HG02852 (cell line): ENCODE measurements at regions not wholly inside any gene's neighbourhood (a gene's known extent, or its start where the extent isn't known, plus 50 kb on each side); places are given as distances from the start of the nearest gene placed in this dataset.

Source experiments
- ATAC-seq: cut with Tn5 transposase; IDR thresholded peaks from one replicate; pipeline ENCODE4 v1.9.1; 2021; ENCODE audit warnings: mild to moderate bottlenecking, moderate library complexity; ENCODE audit not compliant: unreplicated experiment

DNA sequence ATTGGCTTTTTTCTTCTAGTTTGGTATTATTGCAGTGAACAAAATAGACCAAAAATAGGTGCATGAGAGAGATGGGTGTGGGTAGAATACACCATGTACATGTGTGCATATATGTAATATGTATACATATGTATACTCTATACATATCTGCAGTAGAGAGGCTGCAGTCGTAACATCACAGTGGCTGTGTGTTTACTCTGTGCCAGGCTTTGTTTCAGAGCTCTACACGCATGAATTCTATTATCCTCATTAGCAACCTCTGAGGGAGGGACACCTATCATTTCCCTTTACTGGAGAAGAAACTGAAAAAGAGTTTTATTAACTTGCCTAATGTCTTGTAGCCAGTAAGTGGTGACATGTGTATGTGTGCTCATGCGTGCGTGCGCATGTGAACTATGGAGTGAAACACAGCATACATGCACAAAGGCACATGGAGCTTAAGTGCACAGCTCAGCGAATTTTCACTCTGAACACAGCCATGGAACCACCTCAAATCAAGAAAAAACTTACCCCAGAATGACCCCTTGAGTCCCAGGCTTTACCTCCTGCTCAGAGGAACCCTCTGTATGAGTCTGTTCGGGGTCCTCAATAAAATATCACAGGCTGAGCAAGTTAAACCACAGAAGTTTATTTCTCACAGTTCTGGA lies 452.5 kb downstream of the CDH26 start:
- no peak for ATAC-seq

DNA sequence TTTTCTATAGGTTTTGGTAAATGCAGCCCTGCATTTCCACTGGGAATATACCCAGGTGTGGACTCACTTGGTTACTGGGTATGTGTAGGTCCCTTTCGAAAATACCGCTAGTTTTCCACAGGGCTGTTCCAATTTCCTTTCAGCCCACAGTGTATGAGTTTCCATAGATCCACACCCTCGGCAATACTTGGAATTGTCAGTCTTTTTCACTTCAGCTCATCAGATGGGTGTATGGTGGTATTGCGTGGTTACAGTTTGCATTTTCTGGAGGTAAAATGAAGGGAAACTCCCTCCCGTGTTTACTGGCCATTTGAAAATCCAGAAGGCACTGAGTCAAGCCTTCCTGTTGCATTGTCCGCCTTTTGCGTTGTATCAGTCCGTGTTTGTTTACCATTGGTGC lies 453.6 kb downstream of the CDH26 start:
- ATAC-seq = no peak

DNA sequence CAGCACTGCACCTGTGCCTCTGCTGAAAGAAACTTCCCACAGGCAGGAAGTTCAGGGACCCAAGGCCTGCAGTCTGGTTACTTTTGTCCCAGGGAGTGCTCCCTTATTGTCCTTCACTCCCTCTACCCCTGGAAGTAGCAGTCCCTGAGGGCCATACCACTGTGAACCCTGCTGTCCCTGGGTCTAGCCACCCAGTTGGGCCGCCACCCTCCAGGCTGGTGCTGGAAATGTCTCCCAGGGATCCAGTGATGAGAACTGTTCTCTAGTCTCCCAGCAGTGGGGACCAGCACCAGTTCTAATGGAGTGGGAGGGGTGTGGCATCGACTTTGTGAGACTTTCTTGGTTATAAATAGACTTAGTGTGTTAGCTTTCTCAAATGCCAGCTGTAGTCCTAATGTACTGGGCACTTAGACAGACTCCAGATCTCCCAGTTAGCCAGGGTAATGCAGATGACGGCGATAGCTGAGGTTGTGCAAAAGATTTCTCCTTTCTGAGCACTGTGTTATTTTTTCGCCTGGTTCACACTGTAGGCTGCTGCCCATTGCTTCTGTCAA lies 462.5 kb downstream of the CDH26 start:
- no peak for ATAC-seq

DNA sequence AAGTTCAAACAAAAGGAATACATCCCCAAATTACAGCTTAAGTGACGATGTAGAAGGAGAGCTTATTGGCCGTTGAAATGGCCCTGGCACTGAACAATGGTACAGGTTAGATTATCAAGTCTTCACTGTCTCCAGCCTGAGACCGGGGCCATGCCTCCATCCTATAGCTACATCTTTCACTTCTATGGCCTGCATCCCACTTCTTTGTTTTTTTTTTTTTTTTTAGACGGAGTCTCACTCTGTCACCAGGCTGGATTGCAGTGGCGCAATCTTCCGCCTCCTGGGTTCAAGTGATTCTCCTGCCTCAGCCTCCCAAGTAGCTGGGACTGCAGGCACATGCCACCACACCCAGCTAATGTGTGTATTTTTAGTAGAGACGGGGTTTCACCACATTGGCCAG lies 464.6 kb downstream of the CDH26 start:
- ATAC-seq = no peak

DNA sequence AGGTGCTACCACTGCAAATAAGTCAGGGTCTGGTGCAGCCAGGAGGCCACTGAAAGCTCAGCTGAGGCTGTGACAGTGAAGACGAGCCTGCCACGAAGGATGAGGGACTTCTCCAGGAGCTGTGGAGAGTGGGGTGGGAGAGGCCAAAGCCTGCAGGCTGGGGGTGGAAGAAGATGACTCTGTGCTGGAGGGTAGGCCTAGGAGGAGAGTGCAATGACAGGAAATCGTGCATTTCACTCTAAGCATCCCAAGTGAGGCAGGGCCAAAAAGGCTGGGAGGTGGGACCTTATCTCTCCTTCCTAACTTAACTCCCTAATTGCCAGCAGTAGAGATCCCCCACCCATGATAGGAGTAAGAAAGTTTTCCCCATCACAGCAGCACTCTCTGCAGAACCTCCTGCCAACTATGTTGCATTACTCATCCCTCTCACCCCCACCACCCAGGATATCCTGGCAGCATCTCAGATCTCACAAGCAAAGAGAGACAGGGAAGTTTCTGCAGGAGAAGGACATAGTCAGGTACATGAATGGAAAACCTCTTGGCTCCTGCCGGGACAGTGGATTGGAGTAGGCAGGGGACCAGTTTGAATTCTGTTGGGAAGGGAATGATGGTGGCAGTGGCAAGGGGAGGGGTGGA lies 466.2 kb downstream of the CDH26 start:
- no peak for ATAC-seq

DNA sequence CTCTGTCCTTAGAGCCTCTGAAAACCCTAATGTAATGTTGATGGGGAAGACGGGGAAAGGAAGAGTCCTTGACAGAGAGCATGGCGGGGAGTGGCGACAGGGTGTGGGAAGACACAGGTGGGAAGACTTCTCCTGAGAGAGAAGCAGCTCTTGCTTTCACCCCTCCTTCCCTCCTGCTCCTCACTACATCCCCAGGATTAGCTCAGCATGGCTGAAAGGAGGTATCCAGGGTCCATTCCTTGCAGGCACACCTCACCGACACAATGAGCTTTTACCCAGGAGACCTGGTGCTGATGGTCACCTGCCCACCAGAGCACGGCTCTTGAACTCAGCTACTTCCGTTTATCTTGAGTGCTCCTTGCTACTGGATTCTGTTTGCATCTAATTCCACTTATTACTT lies 469.3 kb downstream of the CDH26 start:
- no peak for ATAC-seq

DNA sequence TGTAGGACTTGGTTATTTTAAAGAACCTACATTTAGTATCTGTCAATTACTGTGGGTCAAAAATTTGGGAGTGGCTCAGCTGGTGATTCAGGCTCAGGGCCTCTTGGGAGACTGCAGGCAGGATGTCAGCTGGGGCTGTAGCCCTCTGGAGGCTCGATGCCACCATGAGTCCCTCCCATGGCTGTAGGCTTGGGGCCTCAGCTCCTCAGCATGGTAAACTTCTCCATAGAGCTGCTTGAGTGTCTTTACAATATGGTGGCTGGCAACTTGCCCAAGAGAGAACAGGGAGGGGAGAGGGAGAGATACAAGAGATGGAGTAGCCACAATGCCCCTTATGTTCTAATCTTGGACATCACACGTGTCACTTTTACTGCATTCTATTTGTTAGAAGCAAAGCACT lies 470.4 kb downstream of the CDH26 start:
- no peak for ATAC-seq

DNA sequence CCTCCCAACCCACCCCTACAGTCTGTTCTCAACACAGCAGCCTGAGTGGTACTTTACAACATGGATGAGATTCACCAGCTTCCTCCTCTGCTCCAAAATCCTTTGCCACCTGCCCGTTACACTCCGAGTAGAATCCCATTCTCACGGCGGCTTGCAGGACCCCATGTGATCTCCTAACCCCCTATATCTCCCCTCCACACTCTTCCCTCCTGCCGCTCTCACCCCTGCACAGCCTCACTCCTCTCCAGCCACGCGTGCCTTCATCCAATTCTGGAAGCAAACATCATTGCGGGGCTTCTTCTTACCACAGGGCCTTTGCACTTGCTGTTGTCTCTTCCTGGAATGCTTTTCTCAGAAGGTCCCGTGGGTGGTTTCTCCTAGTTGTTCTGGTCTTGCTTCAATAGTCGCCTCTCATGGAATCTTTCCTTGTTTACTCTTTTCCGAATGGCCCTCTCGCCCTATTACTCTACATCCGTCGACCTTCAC lies 472.3 kb downstream of the CDH26 start:
- no peak for ATAC-seq

DNA sequence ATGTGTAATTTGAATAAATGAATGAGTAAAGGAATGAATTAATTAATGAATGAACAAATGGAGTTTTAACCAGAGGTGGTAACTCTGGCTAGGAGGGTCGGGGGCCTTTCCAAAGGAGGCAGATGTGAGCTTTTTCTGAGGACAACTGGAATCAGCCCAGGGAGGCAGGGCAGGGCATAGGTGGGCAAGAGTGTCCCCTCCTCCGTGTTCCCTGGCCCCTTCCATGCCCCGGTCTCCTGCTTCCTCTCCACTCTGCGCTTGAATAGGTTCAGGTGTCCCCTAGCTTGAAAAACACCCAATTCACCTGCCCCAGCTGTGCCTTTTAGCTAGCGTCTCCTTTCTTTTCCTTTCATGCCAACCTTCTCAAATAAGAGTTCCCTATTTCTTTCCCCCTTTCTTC lies 473.1 kb downstream of the CDH26 start:
- no peak for ATAC-seq

DNA sequence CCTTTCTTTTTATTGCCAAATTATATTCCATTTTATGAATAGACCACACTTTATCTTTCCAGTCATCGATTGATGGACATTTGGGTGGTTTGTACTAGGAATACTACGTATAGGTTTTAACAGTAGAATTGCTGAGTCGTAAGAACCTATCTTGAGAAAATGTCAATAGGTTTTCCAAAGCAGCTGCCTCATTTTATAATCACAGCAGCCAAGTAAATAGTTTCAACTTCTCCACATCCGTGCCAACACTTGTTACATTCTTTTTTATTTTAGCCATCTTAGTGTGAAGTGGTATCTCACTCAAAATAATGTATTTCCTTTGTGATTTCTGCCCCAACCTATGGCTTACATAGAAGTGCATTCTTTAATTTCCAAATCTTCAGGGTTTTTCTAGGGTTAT lies 479.2 kb downstream of the CDH26 start:
- ATAC-seq = no peak

DNA sequence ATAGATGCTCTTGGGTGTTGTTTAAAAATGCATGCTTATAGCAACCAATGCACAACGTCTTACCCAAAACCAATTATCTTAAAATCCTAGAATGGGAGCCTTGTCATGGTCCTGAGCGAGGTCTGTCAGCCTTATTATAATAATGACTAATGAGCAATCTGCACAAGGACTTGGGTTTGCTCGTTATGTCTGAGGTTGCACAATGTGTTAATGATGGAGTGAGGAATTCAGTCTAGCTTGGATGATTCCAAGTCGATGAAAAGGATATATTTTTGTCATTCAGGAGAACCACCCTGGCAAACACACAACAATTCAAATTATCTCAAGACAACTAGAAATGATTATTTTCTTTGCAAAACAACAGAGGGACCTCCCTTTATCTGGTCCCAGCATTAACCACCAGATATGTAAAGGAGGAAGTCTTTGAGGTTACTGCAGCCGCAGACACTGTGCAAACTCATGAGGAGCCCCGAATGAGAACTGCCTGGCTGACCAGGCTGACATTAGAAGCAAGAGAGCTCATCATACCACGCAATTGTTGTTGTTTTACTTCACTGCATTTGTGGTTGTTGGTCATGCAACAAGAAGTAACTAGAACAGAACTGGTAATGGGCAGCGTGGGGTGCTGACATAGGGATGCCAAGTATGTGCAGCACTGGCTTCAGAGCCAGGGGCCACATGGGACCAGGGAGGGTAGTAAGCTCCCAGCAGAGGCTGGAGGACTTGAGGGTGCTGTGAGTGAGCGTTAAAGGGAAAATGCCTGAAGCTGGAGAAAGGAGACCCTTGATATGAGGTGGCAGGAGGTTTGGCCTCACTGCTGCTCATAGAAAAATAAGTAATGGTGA lies 488.3 kb downstream of the CDH26 start:
- no peak for ATAC-seq

DNA sequence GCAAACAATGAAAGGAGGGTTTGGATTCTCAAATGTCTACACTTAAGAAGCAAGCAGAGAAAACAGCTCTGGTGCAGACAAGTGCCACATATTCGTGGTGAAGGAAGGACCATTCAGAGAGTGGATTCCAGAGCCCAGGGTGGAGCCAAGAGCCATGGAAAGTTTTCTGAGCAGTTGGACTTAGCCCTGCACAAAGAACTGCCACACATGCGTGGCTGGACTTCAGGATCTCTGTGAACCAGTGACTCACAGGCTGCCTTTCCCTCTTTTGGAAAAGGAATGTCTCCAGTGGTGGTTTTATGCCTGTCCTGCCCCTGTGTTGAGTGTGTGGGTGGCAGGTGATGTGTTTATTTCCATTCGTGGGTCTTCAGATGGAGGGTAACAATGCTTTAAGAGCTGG lies 489.5 kb downstream of the CDH26 start:
- no peak for ATAC-seq

DNA sequence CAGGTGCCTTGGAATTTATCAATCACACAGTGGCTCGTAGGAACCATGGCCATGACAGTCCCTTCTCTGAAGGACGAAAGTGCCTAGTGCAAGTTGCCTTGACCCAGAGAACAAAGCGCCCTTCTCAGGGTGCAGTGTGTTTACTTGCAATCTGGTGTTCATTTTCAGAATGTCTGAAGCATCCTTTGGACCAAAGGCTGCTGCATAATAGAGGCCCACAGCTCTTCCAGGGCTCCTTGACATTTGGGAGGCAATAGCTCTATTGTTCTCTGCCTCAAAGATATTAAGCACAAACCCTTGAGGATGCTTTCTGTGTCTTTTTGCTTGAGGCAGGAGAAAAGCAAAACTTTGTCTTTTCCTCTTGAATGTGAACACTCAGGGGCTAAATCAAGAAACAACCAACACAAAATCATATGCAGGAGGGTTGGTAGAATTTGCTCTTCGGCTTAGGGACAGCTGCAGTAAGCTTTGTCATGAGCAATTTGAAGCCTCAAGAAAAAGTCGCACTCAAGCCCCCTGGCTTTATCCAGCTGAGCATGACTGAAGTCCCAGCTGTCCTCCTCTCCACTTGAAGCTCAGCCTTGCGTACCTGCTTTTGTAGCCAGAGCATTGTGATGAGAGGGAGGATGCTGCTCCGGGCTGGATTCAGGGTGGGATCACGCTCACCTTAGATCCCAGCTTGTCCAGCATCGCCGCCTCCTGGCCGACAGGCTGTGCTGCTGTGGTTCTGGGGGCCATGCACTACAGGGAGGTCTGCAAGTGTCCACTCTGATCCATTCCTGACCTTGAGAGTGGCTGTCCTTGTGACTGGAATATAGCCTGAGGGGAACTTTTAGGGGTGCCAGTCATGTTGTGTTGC lies 495.4 kb downstream of the CDH26 start:
- no peak for ATAC-seq

DNA sequence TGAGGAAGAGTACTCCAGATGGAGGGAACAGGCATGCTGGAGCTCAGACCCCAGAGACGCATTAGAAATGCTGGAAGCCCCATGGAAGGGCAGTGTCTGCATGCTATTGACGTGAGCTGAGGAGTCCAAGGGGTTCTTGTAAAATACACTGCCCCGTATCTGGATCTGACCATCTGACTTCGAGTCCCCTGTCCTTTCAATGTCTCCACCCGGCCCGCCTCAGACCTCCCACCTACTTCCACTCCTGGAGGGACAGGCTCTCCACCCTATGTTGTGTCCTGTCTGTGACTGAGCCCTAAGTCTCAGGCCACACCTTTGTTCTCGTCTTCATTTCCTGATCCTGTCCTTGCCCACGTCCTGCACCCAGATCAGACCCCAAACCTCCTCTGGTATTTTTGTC lies 496.3 kb downstream of the CDH26 start:
- no peak for ATAC-seq

DNA sequence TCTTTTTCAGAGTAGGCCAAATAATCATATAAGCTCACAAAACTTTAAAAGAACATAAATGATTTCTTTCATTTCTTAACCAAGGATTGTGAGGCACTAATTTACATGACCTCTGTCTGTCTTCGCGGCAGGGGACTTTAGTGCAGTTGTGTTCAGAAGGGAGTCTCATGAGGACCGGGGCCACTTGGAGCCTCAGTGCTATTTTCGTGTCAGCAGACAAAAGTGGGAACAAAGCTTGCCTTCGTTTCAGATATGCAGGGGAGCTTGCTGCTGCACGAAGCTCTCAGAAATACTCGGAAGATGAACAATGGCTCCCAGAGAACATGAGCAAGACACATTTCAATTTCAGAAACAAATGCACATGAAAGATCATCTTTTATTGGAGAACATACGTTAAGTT lies 497.0 kb downstream of the CDH26 start:
- ATAC-seq = no peak

DNA sequence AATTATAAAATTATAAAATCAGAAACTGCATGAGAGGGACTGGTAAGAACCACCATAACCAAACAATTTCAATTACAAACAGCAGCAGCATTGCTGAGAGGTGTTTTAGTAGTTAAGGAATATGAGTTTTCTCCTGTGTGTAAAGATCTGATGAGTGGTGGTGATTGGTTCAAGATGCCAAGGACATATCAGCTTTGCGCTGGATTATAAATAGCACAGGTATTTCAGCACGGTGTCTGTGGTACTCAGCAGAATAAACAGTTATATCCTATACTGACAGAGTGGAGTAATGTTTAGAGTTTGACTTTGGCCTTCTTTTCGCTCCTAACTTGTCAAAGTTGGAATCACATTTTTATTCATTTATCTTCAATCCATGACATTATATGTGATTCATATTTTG lies 501.0 kb downstream of the CDH26 start:
- no peak for ATAC-seq

DNA sequence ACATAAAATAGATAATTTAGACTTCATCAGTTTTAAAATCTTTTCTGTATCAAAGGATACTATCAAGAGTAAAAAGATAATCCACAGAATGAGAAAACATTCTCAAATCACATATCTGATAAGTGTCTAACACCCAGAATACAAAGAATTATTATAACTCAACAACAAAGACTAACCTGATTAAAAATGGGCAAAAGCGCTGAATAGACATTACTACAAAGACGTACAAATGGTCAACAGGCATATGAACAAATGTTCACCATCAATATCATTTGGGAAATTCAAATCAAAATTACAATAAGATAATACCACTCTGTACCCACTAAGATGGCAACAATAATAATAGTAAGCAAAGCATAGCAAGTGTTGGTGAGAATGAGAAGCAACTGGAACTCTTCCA lies 503.8 kb downstream of the CDH26 start:
- ATAC-seq = no peak

DNA sequence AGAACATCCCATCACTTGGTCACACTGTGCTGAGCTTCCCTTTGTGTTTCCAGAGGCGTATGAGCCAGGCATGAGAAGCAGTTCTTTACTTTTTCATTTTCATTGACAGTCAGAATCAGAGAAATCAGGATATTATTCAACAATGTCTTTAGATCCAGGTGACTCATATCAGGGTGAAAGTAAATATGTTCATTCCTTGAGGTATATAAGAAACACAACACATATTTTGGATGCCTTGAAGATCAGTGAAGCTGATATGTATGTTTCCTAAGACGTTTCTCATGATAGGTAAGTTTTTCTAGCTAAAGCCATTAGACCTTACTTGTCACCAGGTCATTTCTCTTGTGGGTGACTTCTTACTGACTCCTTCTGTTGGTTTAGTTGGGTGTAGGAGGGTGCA lies 505.6 kb downstream of the CDH26 start:
- no peak for ATAC-seq

DNA sequence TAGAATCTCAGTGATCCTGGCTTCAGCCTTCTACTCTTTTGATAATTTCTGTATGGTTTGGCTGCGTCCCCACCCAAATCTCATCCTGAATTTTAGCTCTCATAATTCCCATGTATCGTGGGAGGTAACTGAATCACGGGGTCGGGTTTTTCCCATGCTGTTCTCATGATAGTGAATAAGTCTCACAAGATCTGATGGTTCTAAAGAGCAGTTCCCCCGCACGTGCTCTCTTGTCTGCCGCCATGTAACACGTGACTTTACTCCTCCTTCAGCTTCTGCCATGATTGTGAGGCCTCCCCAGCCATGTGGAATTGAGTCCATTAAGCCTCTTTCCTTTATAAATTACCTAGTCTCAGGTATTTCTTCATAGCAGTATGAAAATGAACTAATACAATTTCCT lies 507.2 kb downstream of the CDH26 start:
- ATAC-seq = no peak

DNA sequence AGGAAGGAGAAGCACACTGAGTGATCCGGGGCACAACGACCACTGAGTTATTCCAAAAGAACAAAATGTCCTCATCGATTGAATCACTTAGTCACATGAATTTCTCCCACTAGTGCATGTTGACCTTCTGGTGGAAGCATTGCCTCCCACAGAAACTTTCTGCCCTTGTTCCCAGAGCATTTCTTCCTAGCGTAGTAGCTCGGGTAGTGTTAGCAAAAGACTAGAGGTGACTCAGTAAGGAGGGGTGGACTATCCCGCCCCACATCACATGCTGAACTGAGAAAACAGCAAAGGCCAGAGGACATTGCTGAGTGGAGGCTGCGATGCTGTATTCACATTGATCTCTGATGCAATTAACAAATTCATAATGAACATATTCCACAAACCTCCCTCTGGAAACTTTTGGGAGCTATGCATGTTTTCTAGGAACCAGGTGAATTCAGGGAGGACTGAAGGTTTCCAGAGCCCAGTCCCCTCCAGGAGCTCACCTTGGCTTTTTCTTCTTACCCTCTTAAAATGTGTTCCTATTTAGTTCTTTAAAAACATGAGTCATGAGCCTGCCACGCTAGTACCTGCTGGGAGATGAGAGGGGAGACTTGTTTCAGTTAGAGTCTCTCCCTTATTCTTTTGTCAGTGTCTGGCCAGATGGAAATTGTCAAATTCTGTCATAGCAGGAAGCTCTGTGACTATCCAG lies 507.9 kb downstream of the CDH26 start:
- ATAC-seq = no peak
